Liver (tissue), 2 donors: ENCODE measurements at regions not wholly inside any gene's neighbourhood (a gene's known extent, or its start where the extent isn't known, plus 50 kb on each side); places are given as distances from the start of the nearest gene placed in this dataset.
"Not testable (repeated sequence)": the region's sequence is repeated elsewhere in the genome, so short reads cannot be mapped to it uniquely, and the experiment has no call there.

ENCODE experiments used
- YY1 ChIP-seq: IDR thresholded peaks from 2 replicates; pipeline ENCODE4 v1.6.1; 2016; ENCODE audit warnings: antibody characterized with exemption, mild to moderate bottlenecking
- TF ChIP-seq, protein P1 (sequence below): fragments of 150-350 bp; IDR thresholded peaks from 2 replicates; pipeline ENCODE4 v1.5.1; 2017; ENCODE audit warnings: improper control_type of control experiment, low read depth, low read length; ENCODE audit not compliant: missing input control
- donor health status: healthy.

DNA sequence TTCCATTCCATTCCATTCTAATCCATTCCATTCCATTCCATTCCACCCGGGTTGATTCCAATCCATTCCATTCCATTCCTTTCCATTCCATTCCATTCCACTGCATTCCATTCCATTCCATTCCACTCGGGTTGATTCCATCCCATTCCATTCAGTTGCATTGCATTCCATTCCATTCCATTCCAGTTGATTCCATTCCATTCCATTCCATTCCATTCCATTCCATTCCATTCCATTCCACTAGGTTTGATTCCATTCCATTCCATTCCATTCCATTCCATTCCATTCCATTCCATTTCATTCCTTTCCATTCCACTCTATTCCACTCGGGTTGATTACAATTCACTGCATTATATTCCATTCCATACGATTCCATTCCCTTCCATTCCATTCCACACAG is 1136.9 kb downstream of the RPIA start:
- TF ChIP-seq, protein P1, sequence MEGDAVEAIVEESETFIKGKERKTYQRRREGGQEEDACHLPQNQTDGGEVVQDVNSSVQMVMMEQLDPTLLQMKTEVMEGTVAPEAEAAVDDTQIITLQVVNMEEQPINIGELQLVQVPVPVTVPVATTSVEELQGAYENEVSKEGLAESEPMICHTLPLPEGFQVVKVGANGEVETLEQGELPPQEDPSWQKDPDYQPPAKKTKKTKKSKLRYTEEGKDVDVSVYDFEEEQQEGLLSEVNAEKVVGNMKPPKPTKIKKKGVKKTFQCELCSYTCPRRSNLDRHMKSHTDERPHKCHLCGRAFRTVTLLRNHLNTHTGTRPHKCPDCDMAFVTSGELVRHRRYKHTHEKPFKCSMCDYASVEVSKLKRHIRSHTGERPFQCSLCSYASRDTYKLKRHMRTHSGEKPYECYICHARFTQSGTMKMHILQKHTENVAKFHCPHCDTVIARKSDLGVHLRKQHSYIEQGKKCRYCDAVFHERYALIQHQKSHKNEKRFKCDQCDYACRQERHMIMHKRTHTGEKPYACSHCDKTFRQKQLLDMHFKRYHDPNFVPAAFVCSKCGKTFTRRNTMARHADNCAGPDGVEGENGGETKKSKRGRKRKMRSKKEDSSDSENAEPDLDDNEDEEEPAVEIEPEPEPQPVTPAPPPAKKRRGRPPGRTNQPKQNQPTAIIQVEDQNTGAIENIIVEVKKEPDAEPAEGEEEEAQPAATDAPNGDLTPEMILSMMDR: not testable (repeated sequence)
- not testable (repeated sequence) for TF ChIP-seq YY1
